K562 (cell line): ENCODE measurements at regions not wholly inside any gene's neighbourhood (a gene's known extent, or its start where the extent isn't known, plus 50 kb on each side); places are given as distances from the start of the nearest gene placed in this dataset.

Source experiments
- CXXC5 ChIP-seq: fragments of 250-450 bp; sonication (Bioruptor Pico); IDR thresholded peaks from 2 replicates; pipeline ENCODE4 v1.8.0; 2022; ENCODE audit warnings: inconsistent platforms, mild to moderate bottlenecking, moderate library complexity
- KAT7 ChIP-seq: sonication (generic); formaldehyde crosslinking; IDR thresholded peaks from 2 replicates; pipeline ENCODE4 v1.8.0; 2022; ENCODE audit warnings: missing genetic modification reagents, mild to moderate bottlenecking, borderline replicate concordance
- NCOA6 ChIP-seq: fragments of 450-650 bp; IDR thresholded peaks from 2 replicates; pipeline ENCODE4 v1.6.1; 2017; ENCODE audit warnings: mild to moderate bottlenecking
- PHB2 ChIP-seq: fragments of 450-650 bp; IDR thresholded peaks from 2 replicates; pipeline ENCODE4 v1.6.1; 2017; ENCODE audit warnings: low read depth
- RAD21 ChIP-seq, 2 experiments: fragments of 250-450 bp in 1 of 2; fragments of 450-650 bp in 1 of 2; sonication (Bioruptor Pico) in 1 of 2; formaldehyde crosslinking in 1 of 2; IDR thresholded peaks in 1 of 2; conservative IDR thresholded peaks in 1 of 2; 2 replicates each; pipeline versions ENCODE4 v1.4.0 to v1.8.0; 2020 to 2022; ENCODE audit warnings: mild to moderate bottlenecking in 2 of 2, moderate library complexity in 1 of 2
- RBFOX2 ChIP-seq: fragments of 200-400 bp; formaldehyde crosslinking; IDR thresholded peaks from 2 replicates; pipeline ENCODE4 v1.6.1; 2017; ENCODE audit warnings: low read depth, mild to moderate bottlenecking, low read length, moderate library complexity
- RCOR1 ChIP-seq, 2 experiments: IDR thresholded peaks; 2 replicates each; pipeline ENCODE4 v1.6.1; 2012; ENCODE audit warnings: low read depth in 2 of 2, low read length in 2 of 2, borderline replicate concordance in 1 of 2, improper control_type of control experiment in 1 of 2
- ZNF197 ChIP-seq: fragments of 200-800 bp; sonication (Bioruptor generic); IDR thresholded peaks from 2 replicates; pipeline ENCODE4 v1.6.1; 2016; ENCODE audit warnings: low read depth, missing genetic modification characterization, missing compliant biosample characterization
- ZNF384 ChIP-seq: IDR thresholded peaks from 2 replicates; pipeline ENCODE4 v1.6.1; 2012; ENCODE audit warnings: low read depth, low read length, improper control_type of control experiment
- ZNF699 ChIP-seq: fragments of 250-450 bp; sonication (Bioruptor Pico); IDR thresholded peaks from 2 replicates; pipeline ENCODE4 v1.8.0; 2021; ENCODE audit warnings: mild to moderate bottlenecking, moderate library complexity; ENCODE audit not compliant: insufficient replicate concordance
- TF ChIP-seq, protein P1 (sequence below), 2 experiments: fragments of 450-650 bp; formaldehyde crosslinking in 1 of 2; IDR thresholded peaks; 2 replicates each; pipeline versions ENCODE4 v1.4.0 to v1.6.1; 2014 to 2020; ENCODE audit warnings: mild to moderate bottlenecking in 2 of 2, borderline replicate concordance in 1 of 2, low read depth in 1 of 2
- TF ChIP-seq, protein P2 (sequence below): sonication (generic); formaldehyde crosslinking; IDR thresholded peaks from 2 replicates; pipeline ENCODE4 v1.8.0; 2022; ENCODE audit warnings: missing genetic modification reagents, mild to moderate bottlenecking, borderline replicate concordance
- TF ChIP-seq, protein P3 (sequence below): fragments of 450-650 bp; formaldehyde crosslinking; IDR thresholded peaks from 2 replicates; pipeline ENCODE4 v1.4.0; 2020; ENCODE audit warnings: mild to moderate bottlenecking, mixed read lengths
- TF ChIP-seq, protein P4 (sequence below): fragments of 250-450 bp; sonication (Bioruptor Pico); IDR thresholded peaks from 2 replicates; pipeline ENCODE4 v1.9.0; 2021; ENCODE audit warnings: mild to moderate bottlenecking

DNA sequence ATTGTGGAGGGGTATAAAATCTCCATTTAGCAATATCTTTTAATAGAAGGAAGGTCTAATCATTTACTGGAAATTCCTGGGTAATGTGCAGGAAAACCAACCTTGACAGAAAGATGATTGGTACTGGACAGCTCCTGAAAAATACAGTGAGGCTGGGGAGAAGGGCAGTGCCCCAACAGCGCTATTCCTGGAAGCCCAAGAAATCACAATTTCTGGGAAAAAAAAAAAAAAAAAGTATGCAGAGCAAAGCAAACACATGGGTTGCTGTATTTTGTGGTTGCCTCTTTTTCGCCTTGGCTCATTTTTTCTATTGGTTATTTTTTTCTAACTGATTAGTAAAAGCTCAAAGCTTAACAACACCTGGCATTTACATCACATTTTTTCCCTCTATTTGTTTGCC lies 249.7 kb downstream of the ENC1 start (continued):
- no peak for TF ChIP-seq ZNF197 (CRISPR knock-in tag)
- TF ChIP-seq NCOA6, result no peak
- TF ChIP-seq ZNF699 (CRISPR knock-in tag), result no peak
- TF ChIP-seq, protein P1, sequence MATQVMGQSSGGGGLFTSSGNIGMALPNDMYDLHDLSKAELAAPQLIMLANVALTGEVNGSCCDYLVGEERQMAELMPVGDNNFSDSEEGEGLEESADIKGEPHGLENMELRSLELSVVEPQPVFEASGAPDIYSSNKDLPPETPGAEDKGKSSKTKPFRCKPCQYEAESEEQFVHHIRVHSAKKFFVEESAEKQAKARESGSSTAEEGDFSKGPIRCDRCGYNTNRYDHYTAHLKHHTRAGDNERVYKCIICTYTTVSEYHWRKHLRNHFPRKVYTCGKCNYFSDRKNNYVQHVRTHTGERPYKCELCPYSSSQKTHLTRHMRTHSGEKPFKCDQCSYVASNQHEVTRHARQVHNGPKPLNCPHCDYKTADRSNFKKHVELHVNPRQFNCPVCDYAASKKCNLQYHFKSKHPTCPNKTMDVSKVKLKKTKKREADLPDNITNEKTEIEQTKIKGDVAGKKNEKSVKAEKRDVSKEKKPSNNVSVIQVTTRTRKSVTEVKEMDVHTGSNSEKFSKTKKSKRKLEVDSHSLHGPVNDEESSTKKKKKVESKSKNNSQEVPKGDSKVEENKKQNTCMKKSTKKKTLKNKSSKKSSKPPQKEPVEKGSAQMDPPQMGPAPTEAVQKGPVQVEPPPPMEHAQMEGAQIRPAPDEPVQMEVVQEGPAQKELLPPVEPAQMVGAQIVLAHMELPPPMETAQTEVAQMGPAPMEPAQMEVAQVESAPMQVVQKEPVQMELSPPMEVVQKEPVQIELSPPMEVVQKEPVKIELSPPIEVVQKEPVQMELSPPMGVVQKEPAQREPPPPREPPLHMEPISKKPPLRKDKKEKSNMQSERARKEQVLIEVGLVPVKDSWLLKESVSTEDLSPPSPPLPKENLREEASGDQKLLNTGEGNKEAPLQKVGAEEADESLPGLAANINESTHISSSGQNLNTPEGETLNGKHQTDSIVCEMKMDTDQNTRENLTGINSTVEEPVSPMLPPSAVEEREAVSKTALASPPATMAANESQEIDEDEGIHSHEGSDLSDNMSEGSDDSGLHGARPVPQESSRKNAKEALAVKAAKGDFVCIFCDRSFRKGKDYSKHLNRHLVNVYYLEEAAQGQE (IDR thresholded peaks at IDR 0.05; ENCODE audit: borderline replicate concordance), result peak; percentile 82
- TF ChIP-seq, protein P1 (CRISPR knock-in tag; IDR thresholded peaks at IDR 0.05; ENCODE audit: low read depth), result no peak
- TF ChIP-seq KAT7 (CRISPR knock-in tag), result no peak
- TF ChIP-seq, protein P2, sequence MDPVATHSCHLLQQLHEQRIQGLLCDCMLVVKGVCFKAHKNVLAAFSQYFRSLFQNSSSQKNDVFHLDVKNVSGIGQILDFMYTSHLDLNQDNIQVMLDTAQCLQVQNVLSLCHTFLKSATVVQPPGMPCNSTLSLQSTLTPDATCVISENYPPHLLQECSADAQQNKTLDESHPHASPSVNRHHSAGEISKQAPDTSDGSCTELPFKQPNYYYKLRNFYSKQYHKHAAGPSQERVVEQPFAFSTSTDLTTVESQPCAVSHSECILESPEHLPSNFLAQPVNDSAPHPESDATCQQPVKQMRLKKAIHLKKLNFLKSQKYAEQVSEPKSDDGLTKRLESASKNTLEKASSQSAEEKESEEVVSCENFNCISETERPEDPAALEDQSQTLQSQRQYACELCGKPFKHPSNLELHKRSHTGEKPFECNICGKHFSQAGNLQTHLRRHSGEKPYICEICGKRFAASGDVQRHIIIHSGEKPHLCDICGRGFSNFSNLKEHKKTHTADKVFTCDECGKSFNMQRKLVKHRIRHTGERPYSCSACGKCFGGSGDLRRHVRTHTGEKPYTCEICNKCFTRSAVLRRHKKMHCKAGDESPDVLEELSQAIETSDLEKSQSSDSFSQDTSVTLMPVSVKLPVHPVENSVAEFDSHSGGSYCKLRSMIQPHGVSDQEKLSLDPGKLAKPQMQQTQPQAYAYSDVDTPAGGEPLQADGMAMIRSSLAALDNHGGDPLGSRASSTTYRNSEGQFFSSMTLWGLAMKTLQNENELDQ, result no peak
- 0 out of 2 replicates have a peak, but pooled peaks have one; percentile 12 for TF ChIP-seq CXXC5 (CRISPR knock-in tag)
- 0 out of 4 replicates have a peak, but pooled peaks of 1 of the 2 experiments have one; percentile 5 for TF ChIP-seq RCOR1 (IDR thresholded peaks at IDR 0.05; ENCODE audit: borderline replicate concordance in 1 of 2, low read depth in 2 of 2, low read length in 2 of 2)
- TF ChIP-seq PHB2, result no peak
- TF ChIP-seq RBFOX2, result no peak
- 0 out of 4 replicates have a peak, but pooled peaks of 1 of the 2 experiments have one; percentile 2 for TF ChIP-seq RAD21 (CRISPR knock-in tag; conservative IDR thresholded peaks at IDR 0.05 in 1 of 2, IDR thresholded peaks at IDR 0.05 in 1 of 2)
- TF ChIP-seq, protein P3, sequence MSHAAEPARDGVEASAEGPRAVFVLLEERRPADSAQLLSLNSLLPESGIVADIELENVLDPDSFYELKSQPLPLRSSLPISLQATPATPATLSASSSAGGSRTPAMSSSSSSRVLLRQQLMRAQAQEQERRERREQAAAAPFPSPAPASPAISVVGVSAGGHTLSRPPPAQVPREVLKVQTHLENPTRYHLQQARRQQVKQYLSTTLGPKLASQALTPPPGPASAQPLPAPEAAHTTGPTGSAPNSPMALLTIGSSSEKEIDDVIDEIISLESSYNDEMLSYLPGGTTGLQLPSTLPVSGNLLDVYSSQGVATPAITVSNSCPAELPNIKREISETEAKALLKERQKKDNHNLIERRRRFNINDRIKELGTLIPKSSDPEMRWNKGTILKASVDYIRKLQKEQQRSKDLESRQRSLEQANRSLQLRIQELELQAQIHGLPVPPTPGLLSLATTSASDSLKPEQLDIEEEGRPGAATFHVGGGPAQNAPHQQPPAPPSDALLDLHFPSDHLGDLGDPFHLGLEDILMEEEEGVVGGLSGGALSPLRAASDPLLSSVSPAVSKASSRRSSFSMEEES (CRISPR knock-in tag), result no peak
- TF ChIP-seq, protein P4, sequence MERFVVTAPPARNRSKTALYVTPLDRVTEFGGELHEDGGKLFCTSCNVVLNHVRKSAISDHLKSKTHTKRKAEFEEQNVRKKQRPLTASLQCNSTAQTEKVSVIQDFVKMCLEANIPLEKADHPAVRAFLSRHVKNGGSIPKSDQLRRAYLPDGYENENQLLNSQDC (CRISPR knock-in tag), result no peak
- peak; percentile 49; the same call in 1 of the 2 replicates for TF ChIP-seq ZNF384
